ENCODE measurements at regions not wholly inside any gene's neighbourhood (a gene's known extent, or its start where the extent isn't known, plus 50 kb on each side); places are given as distances from the start of the nearest gene placed in this dataset.

- no peak for TF ChIP-seq EP300 (IDR thresholded peaks at IDR 0.05)
- no peak for TF ChIP-seq CTCF (IDR thresholded peaks at IDR 0.05)
- DNase-seq: no peak
- Histone ChIP-seq H3K4me3 (no peak overlapping the region), H3K4me1 (ENCODE audit: insufficient read depth) (no peaks in the 10 kb centered on the region), H3K9me3 (no peaks in the 10 kb centered on the region), H3K27me3 (no peaks in the 10 kb centered on the region), H3K36me3 (no peaks in the 10 kb centered on the region), H3K27ac (no peak overlapping the region)
- intact Hi-C loops (cut with DNase I): no loop called here
Measured at GRCh38 chr13:37230346-37230745, 124.9 kb upstream of the CSNK1A1L start.

- Histone ChIP-seq H3K36me3 (no peaks in the 10 kb centered on the region), H3K27me3 (no peaks in the 10 kb centered on the region), H3K4me3 (no peak overlapping the region), H3K9me3 (no peaks in the 10 kb centered on the region), H3K4me1 (ENCODE audit: insufficient read depth) (no peaks in the 10 kb centered on the region), H3K27ac (no peak overlapping the region)
- TF ChIP-seq CTCF (IDR thresholded peaks at IDR 0.05): no peak
- no peak for TF ChIP-seq EP300 (IDR thresholded peaks at IDR 0.05)
- no peak for TF ChIP-seq POLR2A (IDR thresholded peaks at IDR 0.05)
- WGBS, 3 donors: 0% methylated on average over 1 of the region's 1 CpG
- intact Hi-C loops (cut with DNase I): no loop called here
- DNase-seq: no peak
Measured at GRCh38 chr13:37229931-37230330, 124.5 kb upstream of the CSNK1A1L start.

- Histone ChIP-seq H3K36me3 (no peaks in the 10 kb centered on the region), H3K4me1 (ENCODE audit: insufficient read depth) (no peaks in the 10 kb centered on the region), H3K27ac (no peak overlapping the region), H3K4me3 (no peak overlapping the region), H3K9me3 (no peaks in the 10 kb centered on the region), H3K27me3 (no peaks in the 10 kb centered on the region)
- WGBS, 3 donors: 90 to 94% (median 93%) methylated on average over 4 of the region's 4 CpGs
- TF ChIP-seq POLR2A (IDR thresholded peaks at IDR 0.05) (no peak), EP300 (IDR thresholded peaks at IDR 0.05) (no peak), CTCF (IDR thresholded peaks at IDR 0.05) (no peak)
- no peak for DNase-seq
- intact Hi-C loops (cut with DNase I): no loop called here
Measured at GRCh38 chr13:37226971-37227370, 121.5 kb upstream of the CSNK1A1L start.

GRCh38 chr13:37225414-37226070 lies 120.1 kb upstream of the CSNK1A1L start:
- no peaks in the 10 kb centered on the region for H3K9me3 ChIP-seq
- TF ChIP-seq POLR2A (IDR thresholded peaks at IDR 0.05) (no peak), EP300 (IDR thresholded peaks at IDR 0.05) (no peak), CTCF (IDR thresholded peaks at IDR 0.05) (no peak)
- DNase-seq: no peak
- intact Hi-C loops (cut with DNase I): no loop called here
- no peak overlapping the region for H3K27ac ChIP-seq
- no peaks in the 10 kb centered on the region for H3K4me1 ChIP-seq (ENCODE audit: insufficient read depth)
- WGBS, 3 donors: 60 to 81% (median 77%) methylated on average over 1 of the region's 1 CpG
- no peaks in the 10 kb centered on the region for H3K27me3 ChIP-seq
- no peaks in the 10 kb centered on the region for H3K36me3 ChIP-seq
- H3K4me3 ChIP-seq: no peak overlapping the region
